Panc1 (cell line): ENCODE measurements at regions not wholly inside any gene's neighbourhood (a gene's known extent, or its start where the extent isn't known, plus 50 kb on each side); places are given as distances from the start of the nearest gene placed in this dataset.

Experiments
- ATAC-seq: fragments of 200-7000 bp; cut with Tn5 transposase; 2 replicates; pipeline ENCODE4 v1.9.1; 2020; ENCODE audit warnings: mild to moderate bottlenecking, moderate library complexity
- BruUV-seq: library from RNA; stranded (reverse); fragments of 400-500 nt; replicated peaks from 2 replicates; lab custom pipeline; 2021; lab: Mats Ljungman, UMichigan
- CTCF ChIA-PET: fragments of 300-600 bp; sonication (Branson Sonifier 250); formaldehyde crosslinking; loops from one replicate; lab custom pipeline; 2022; ENCODE audit warnings: antibody characterized with exemption; lab: Charles Lee
- POLR2A ChIA-PET: fragments of 300-600 bp; sonication (Branson Sonifier 250); formaldehyde crosslinking; loops from one replicate; lab custom pipeline; 2022; ENCODE audit warnings: antibody characterized with exemption; lab: Charles Lee
- DNase-seq: peaks from one replicate; pipeline ENCODE4 v3.0.0-alpha.2; 2010; ENCODE audit warnings: low read depth, low spot score
- H3K27ac ChIP-seq: 2 replicates; pipeline ENCODE4 v1.5.1; 2011; ENCODE audit warnings: mild to moderate bottlenecking, low read length, inconsistent platforms
- H3K27me3 ChIP-seq: fragments of 200-500 bp; sonication (Bioruptor generic); 2 replicates; pipeline ENCODE4 v1.6.0; 2014; ENCODE audit warnings: low read length, inconsistent platforms; ENCODE audit not compliant: control insufficient read depth, insufficient read depth
- H3K36me3 ChIP-seq: fragments of 200-500 bp; sonication (Bioruptor generic); 2 replicates; pipeline ENCODE4 v1.5.1; 2014; ENCODE audit warnings: inconsistent platforms, mild to moderate bottlenecking, low read length, moderate library complexity; ENCODE audit not compliant: control insufficient read depth, insufficient read depth
- H3K4me1 ChIP-seq: 2 replicates; pipeline ENCODE4 v1.5.1; 2011; ENCODE audit warnings: inconsistent platforms, mild to moderate bottlenecking, low read length, moderate library complexity; ENCODE audit not compliant: control insufficient read depth, insufficient read depth
- H3K4me3 ChIP-seq, 2 experiments: 2 replicates each; pipeline ENCODE4 v1.5.1; 2011 to 2012; ENCODE audit warnings: low read depth in 2 of 2, low read length in 2 of 2, mild to moderate bottlenecking in 2 of 2, inconsistent platforms in 1 of 2, moderate library complexity in 1 of 2
- H3K9me3 ChIP-seq: fragments of 200-500 bp; sonication (Bioruptor generic); 2 replicates; pipeline ENCODE4 v1.5.1; 2014; ENCODE audit warnings: low read depth, mild to moderate bottlenecking, inconsistent platforms, low read length, moderate library complexity; ENCODE audit not compliant: control insufficient read depth, insufficient read depth
- CTCF ChIP-seq: fragments of 450-650 bp; IDR thresholded peaks from 2 replicates; pipeline ENCODE4 v1.5.1; 2017; ENCODE audit warnings: mild to moderate bottlenecking
- POLR2AphosphoS5 ChIP-seq: IDR thresholded peaks from 2 replicates; pipeline ENCODE4 v1.6.1; 2012; ENCODE audit warnings: mild to moderate bottlenecking, low read depth, low read length, moderate library complexity
- REST ChIP-seq, 2 experiments: IDR thresholded peaks; 2 replicates each; pipeline ENCODE4 v1.6.1; 2011 to 2012; ENCODE audit warnings: low read depth in 2 of 2, control low read depth in 1 of 2, low read length in 1 of 2, mild to moderate bottlenecking in 1 of 2, moderate library complexity in 1 of 2; ENCODE audit not compliant: insufficient read depth in 1 of 2
- SIN3A ChIP-seq: IDR thresholded peaks from 2 replicates; pipeline ENCODE4 v1.6.1; 2012; ENCODE audit warnings: low read depth, mild to moderate bottlenecking, low read length, moderate library complexity, borderline replicate concordance; ENCODE audit not compliant: insufficient read depth
- TCF7L2 ChIP-seq: IDR thresholded peaks from 2 replicates; pipeline ENCODE4 v1.6.1; 2011; ENCODE audit warnings: mild to moderate bottlenecking, low read depth, low read length, inconsistent platforms
- in situ Hi-C: cut with HindIII; loops from 2 replicates; pipeline ENCODE4 v1.10.0; 2016; ENCODE audit warnings: low sequenced_read_pairs, low pct_unique_long_range_greater_than_20kb
- intact Hi-C: fragments of 100-400 bp; cut with micrococcal nuclease; formaldehyde crosslinking; loops from one replicate; pipeline ENCODE4 v1.10.0; 2022; ENCODE audit not compliant: unreplicated experiment

- DNase-seq (no peak), ATAC-seq (no peak)
- ChIA-PET CTCF (no interaction called here), POLR2A (no interaction called here)
- H3K27me3 ChIP-seq: no peaks in the 10 kb centered on the region
- no peak overlapping the region for H3K27ac ChIP-seq
- no peak overlapping the region for H3K4me3 ChIP-seq
- in situ Hi-C loops: no loop called here
- intact Hi-C loops: no loop called here
- no peak for TF ChIP-seq POLR2AphosphoS5
- no peak for TF ChIP-seq REST (IDR thresholded peaks at IDR 0.05; ENCODE audit: insufficient read depth in 1 of 2, low read depth in 2 of 2, low read length in 1 of 2)
- no peak for TF ChIP-seq TCF7L2
- TF ChIP-seq SIN3A: no peak
- BruUV-seq: no TSS peak
- H3K4me1 ChIP-seq: no peaks in the 10 kb centered on the region
- H3K36me3 ChIP-seq: no peaks in the 10 kb centered on the region
- no peaks in the 10 kb centered on the region for H3K9me3 ChIP-seq
These were observed 369.2 kb upstream of the COBL start for GRCh38 chr7:51685794-51686193.

- in situ Hi-C loops: no loop called here
- Histone ChIP-seq H3K27ac (no peak overlapping the region), H3K27me3 (no peaks in the 10 kb centered on the region), H3K36me3 (no peaks in the 10 kb centered on the region), H3K4me1 (no peaks in the 10 kb centered on the region), H3K9me3 (no peaks in the 10 kb centered on the region), H3K4me3 (no peak overlapping the region)
- TF ChIP-seq CTCF: no peak
- TF ChIP-seq REST (IDR thresholded peaks at IDR 0.05; ENCODE audit: insufficient read depth in 1 of 2, low read depth in 2 of 2, low read length in 1 of 2): no peak
- TF ChIP-seq TCF7L2: no peak
- no peak for TF ChIP-seq SIN3A
- TF ChIP-seq POLR2AphosphoS5: no peak
- no TSS peak for BruUV-seq
- DNase-seq (no peak), ATAC-seq (no peak)
- intact Hi-C loops: no loop called here
- POLR2A ChIA-PET: no interaction called here
- CTCF ChIA-PET: no interaction called here
These were observed 364.2 kb upstream of the COBL start for GRCh38 chr7:51680594-51681399.
